Fibroblast of skin of left quadriceps (primary cell): ENCODE measurements at regions not wholly inside any gene's neighbourhood (a gene's known extent, or its start where the extent isn't known, plus 50 kb on each side); places are given as distances from the start of the nearest gene placed in this dataset.
"Not testable (repeated sequence)": the region's sequence is repeated elsewhere in the genome, so short reads cannot be mapped to it uniquely, and the experiment has no call there.

ENCODE experiments used
- DNase-seq, 2 experiments: peaks; one replicate each; pipeline ENCODE4 v3.0.0-alpha.2; 2013; ENCODE audit warnings: low read depth in 2 of 2

DNA sequence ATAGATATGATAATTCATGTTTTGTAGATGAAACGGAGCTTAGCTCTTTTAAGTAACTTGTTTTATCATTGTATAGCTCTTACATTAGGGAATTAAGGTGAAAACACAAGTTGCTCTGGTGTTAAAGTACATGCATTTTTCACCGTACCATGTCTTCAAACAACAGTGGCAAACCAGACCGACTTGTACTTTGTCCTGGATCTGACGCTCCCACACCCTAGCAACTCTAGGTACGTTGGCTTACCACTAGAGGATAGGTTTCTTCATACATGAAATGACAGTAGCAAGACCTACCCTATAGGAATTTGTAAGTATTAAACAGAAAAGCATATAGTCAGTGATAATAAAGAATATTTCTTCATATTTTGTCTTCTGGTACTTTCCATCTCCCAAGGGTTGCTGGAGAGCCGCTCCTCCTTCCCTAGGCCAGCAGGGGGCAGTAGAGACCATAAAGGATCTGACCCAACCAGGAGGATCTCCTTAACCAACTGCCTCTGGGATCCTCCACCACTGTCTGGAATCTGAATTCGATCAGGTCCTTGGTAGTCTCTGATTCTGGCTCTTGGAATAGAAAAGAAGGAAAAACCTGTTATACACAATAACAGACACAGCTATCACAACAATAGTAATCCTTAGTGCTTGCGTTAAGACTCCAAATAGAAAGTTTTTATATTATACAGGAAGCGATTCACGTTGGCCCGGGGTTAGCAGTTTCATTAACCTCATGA, 136.7 kb downstream of the CAVIN4 start:
- peak; percentile 24 to 35 for DNase-seq

DNA sequence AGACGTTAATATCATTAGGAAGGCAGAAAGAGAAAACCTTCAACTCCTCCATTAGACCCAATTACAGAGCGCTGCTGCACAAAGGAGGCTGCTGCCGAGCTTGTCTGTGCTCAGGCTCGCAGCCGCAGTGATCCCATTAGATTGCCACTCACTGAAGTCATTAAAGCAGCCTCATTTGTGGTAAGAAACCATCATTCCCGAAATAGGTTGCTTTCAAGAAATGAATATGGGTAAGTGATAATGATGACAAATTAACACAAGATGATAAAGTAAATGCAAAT, 137.2 kb downstream of the CAVIN4 start:
- no peak for DNase-seq

DNA sequence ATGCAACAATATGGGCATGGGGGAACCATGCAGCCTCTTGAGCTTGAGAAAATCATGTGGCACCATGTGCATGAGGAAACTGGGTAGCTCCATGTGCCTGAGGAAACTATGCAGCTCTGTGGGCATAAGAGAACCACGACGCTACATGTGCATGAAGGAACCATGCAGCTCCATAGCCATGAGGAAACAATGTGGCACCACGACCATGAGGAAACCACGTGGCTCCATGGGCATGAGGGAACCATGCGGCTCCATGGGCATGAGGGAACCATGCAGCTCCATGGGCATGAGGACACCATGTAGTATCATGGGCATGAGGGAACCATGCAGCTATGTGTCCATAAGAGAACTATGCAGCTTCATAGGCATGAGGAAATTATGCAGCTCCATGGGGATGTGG, 140.8 kb downstream of the CAVIN4 start:
- DNase-seq: no peak

DNA sequence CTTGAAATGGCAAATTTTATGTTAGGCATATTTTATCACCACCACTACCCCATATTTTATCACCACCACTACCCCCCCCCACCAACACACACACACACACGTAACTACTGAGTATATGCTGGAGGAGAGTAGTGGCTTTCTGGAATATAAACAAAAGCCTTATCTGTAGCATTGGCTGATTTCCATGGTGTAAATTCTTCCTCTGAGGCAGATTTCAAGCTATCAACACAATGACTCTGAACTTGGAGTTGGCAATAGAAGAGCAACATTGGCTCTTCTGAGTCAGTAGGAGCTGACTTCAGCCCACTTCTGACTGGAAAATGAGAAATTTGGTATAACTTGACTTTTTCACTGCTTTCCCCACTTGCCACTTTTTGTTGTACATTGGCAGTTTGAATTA, 143.0 kb downstream of the CAVIN4 start:
- DNase-seq: peak; percentile 20 to 27

DNA sequence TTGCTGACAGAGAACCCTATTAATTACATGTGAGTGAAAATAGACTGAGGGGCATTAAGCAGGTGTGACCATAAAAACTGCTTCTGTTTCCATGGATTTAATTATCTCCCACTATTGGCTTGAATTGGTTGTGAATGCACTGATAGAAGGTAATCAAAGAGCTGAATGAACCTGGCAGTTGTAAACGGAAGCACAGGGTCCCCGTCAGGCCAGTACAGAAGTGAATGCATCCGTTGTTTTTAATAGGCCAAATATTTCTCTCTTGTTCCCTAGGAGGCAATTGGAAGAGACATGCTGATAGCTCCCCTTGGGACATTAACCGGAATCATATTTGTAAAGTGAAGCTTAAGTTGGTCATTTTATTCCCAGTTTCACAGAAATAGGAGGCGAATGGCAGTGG, 147.0 kb downstream of the CAVIN4 start:
- DNase-seq: no peak

DNA sequence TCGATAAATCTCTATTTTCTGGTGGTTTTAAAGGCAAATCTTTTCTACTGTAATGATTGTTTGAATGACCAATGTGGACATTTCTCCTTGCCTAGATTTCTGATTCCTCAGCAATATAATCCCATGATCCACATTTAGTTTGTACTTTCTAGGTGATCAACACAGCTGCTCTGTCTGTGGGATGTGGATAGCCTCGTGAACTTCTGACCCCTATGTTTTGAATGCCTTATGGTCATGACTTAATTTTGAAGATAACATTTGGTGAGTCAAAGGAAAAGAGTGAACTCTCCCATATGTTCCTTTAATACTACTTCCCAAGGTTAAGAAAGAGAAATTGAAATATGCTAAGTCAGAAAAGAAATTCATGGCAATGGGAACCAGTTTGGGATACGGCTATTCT, 147.5 kb downstream of the CAVIN4 start:
- DNase-seq: no peak

DNA sequence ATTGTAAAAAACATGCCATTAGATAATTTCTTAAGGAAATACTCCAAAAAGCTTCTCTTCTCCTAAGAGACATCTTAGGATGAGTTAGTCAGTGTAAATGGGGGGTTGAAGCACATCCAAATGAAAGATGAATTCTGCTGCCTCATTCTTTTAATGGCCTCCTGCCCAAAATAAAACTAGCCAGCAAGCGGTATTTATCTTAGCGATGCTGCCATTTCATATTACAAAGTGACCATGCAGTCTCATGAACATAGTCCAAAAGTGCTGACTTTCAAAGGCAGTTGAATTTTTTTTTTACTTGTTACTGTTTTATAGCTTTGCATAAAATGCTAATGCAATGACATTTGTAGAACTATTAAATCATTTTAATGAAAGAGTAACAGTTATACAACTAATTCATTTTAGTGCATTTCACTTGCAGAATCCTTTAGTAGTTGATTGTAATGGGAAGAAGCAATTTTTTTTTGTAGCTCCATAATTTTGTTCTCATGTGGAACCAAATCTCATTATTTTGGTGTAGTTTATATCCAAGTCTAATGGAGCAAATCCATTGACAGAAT, 151.5 kb downstream of the CAVIN4 start:
- DNase-seq: no peak

DNA sequence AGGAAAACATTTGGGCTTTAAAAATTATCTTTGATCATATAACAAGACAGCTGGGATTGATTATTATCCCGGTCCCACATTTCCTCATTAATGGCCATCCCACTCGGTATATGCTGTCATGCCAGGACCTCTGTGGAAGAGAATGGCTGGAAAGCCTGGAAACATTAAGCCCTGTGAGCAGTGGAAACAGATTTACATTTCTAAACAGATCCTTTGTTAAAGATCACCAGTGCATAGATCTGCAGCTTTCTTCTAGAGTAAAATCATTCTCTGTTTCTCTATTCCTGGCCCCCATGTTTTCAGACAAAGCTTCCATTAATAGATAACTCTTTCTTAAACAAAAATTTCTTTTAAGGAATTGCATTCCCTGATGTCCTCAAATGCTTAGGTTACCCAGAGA, 152.2 kb downstream of the CAVIN4 start:
- no peak for DNase-seq

DNA sequence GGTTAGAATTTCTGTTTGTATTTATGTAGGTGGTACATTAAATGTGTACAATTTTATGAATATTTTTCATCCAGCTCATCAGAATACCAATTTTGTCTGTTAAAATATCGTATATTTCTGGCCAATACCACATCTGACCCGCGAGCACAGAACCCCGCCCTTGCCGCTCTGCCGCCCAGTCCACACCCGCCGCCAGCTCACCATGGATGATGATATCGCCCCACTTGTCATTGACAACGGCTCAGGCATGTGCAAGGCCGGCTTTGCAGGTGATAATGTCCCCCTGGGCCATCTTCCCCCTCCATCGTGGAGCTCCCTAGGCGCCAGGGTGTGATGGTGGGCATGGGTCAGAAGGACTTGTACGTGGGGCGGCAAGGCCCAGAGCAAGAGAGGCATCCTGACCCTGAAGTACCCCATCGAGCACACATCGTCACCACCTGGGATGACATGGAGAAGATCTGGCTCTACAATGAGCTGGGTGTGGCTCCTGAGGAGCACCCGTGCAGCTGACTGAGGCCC, 153.2 kb downstream of the CAVIN4 start:
- no peak for DNase-seq

DNA sequence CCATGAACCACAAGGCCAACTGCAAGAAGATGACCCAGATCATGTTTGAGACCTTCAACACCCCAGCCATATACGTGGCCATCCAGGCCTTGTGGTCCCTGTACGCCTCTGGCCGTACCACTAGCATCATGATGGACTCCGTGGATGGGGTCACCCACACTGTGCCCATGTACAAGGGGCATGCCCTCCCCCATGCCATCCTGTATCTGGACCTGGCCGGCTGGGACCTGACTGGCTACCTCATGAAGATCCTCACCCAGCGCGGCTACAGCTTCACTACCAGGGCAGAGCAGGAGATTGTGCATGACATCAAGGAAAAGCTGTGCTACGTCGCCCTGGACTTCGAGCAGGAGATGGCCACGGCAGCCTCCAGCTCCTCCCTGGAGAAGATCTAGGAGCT, 153.7 kb downstream of the CAVIN4 start:
- DNase-seq: no peak

DNA sequence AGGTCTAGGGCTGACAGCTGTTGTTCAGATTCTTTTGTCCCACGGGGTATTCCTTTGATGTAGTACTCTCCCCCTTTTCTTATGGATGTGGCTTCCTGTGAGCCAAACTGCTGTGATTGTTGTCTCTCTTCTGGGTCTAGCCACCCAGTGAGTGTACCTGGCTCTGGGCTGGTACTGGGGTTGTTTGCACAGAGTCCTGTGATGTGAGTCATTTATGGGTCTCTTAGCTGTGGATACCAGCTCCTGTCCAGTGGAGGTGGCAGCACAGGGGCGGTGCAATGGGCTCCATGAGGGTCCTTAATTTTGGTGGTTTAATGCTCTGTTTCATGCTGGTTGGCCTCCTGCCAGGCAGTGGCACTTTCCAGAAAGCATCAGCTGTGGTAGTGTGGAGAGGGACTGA, 161.3 kb downstream of the CAVIN4 start:
- DNase-seq: no peak

DNA sequence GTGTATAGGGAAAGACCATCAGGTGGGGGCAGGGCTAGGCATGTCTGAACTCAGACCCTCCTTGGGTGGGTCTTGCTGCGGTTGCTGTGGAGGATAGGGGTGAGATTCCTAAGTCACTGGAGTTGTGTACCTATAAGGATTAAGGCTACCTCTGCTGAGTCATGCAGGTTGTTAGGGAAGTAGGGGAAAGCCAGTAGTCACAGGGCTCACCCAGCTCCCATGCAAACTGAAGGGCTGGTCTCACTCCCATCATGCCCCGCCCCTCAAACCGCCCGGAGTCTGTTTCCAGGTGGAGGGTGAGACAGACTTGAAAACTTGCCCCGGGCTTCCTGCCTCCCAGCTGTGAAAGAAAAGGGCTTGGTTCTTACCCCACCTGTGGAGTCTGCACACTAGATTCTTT, 161.8 kb downstream of the CAVIN4 start:
- DNase-seq: no peak

DNA sequence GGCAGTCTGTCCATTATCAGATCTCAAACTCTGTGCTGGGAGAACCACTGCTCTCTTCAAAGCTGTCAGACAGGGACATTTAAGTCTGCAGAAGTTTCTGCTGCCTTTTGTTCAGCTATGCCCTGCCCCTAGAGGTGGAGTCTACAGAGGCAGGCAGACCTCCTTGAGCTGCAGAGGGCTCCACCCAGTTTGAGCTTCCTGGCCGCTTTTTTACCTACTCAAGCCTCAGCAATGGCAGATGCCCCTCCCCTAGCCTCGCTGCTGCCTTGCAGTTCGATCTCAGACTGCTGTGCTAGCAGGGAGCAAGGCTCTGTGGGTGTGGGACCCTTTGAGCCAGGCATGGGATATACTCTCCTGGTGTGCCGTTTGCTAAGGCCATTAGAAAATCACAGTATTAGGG, 171.1 kb downstream of the CAVIN4 start:
- not testable (repeated sequence) for DNase-seq

DNA sequence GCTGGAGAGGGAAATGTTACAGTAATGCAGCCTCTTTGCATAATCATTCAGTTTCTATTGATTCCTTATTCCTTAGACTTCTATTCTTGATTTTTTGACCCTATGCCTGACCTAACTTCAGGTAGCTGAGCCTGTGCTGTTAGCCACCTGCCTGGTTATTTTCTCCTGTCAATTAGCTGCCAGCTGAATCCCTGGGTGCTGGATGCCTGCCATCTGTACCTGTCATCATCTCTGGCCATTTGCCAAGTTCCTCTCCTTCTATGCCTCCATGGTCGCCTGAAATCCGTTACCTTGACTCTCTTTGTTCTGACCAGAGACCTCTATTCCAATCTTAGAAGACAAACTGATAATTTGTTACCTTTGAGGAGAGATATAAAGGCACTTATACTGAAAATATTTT, 178.3 kb downstream of the CAVIN4 start:
- DNase-seq: no peak

DNA sequence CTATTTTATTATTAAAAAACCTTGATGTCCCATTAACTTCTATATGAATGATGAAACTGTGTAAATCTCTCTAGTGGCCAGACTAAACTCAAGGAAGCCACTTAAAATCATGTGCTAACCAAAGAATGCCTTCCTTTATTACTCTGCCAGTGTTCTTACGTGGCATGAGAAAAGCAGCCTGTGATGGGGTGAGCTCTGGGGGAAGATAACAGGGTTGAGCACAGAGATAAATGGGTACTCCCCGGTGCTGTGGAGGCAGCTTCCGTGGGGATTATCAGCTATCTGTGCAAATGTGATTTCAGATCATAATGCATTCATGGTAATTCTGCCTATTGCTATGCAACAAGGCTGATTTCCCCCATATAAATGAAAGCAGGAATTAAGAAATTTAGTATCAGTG, 181.3 kb downstream of the CAVIN4 start:
- no peak for DNase-seq

DNA sequence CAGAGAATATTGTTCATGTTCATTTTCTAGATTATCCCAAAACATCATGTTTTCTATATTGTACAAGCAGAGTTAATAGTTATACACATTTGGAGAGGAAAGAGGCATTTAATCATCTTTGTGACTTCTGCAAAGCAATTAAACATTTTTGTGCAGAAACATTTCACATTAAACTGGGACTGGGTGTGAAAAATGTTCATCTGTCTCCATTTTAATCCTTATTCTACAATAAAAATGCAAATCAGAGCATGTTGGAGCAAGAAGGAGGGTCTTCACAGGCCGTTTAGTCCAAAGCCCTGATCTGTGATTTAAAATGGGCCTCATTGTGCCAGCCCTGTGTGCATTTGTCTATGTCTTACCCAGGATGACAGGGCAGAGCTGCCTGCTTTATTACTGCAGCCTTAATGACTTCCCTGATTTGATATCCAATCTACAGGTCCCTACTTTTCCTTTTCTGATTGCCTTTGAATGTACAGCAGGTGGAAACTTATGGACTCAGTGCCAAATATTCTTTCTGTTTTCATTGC, 183.5 kb downstream of the CAVIN4 start:
- DNase-seq: no peak

DNA sequence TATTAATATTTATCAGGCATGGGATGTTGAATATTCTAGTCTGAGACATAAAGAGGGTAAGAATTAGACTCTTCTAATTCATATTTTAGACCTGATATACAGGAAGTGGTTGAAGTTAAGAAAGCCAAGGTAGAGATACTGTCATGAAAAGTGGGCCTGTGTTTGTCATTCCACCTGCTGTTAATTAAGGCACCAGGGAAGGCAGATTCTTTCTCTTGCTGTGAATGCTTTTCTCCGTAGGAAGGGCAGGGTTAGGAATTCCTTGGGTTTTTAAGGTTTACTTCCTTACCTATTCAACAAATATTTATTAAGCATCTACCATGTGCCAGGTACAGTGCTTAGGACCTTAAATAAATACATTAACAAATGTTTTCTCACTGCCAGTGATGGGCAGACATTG, 196.4 kb downstream of the CAVIN4 start:
- DNase-seq: no peak

DNA sequence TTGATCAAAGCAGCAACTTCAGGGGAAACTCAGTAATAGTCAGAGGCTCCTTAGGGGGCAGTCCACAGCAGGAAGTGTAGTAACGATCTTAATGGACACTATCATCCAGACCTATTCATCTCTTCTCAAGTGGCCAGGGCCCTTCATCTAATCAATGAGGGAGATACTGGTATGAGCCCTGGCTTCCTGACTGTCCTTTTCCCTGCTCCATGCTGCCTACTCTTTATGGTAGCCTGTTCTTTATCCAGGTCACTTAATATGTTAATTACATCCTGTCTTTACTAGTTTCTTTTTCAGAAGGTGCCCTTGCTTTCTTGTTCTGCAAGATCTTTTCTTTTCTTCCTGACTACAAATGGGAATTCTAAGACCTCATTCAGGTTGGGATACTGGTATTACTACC, 197.1 kb downstream of the CAVIN4 start:
- DNase-seq: no peak

DNA sequence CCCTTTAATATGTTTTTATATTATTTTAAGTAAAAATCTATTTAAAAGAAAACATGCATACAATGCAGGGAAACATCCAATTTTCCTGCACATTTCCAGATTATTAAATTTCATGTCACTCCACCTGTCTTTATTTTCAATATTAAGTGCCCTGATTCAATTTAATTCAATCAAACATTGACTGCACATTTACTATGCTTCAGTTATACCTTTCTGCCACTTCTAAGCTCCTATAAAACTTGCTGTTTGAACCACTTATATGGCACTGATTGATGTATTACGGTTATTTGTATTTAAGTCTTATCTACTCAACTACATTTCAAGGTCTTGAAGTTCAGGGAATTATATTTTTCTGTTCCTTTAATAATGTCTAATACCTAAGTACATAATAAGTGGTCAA, 198.0 kb downstream of the CAVIN4 start:
- DNase-seq: no peak

DNA sequence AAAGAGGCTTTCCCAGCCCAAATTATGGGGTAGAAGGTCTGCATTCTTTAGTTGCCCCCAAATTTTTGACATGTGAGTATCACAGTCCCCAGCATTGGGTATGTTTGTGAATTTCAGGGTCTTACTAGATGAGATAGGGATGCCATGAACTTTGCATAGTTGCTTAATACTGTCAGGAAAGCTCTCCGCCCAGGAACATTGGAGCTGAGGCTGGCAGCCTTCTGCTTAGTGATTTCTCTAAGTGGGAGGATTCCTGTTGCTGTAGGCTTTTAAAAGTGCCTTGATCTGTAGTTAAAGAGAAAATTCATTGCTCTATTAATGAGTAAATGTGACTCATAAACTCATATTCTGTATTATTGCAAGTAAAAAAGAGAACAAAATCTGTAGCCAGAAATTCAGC, 206.9 kb downstream of the CAVIN4 start:
- no peak for DNase-seq

DNA sequence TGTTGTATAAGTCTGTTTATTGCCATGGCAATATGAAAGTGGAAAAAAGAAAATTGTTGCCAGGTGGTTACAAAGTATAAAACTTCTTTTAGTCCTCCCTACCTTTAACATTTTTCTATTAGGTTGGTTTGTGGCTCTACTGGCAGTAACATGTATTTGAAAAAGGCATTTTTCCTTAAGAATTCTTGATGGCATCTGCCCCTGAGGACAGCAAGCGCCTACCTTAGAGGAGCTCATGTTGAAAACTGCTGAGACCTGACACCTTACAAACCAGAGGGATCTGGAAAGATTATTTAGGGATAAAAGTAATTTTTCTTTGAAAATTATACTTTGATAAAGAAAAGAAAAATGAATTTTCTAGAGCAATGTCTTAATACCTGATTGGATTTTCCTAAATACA, 208.1 kb downstream of the CAVIN4 start:
- no peak for DNase-seq

DNA sequence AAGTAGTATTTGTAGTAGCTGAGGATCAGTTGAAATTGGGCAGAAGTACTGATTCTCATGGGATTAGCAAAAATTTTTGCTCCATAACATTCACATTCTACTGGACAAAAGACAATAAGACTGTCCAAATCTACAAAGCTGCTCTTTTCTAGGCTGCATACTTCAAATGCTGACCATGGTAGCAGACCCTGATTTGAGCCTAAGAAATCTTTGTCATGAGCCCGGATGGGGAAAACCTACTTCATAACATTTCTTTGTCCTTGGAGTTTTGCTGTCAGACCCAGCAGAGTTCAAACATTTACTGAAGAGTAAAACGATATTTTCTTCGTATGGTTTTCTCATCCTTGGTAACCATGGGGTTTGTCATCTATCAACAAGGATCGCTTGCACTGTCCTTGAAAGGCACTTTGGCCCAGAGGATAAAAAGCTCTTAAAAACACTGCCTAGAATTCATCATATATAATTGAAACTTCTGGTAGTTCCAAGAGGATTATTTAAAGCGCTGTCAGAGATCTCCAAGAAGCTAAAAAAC, 216.9 kb downstream of the CAVIN4 start:
- DNase-seq: no peak

DNA sequence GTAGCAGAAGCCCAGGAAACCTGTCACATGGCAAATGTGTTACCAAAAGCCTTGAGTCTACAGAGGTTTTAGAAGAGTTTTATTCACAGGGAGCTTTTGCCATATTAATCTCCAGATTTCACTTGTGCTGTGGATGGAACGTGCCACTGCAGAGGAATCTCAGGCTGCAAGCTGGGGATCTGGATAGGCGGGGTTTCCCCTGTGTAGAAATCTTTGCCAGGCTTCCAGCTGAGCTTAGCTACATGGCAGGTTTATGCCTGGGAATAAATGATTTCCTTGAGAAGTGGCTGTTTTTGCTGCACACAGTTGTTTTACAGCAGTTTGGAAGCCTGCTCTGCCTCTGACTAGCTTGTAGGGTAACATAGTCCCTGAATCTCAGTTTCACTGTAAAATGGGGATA, 224.6 kb upstream of the PLPPR1 start:
- DNase-seq: no peak

DNA sequence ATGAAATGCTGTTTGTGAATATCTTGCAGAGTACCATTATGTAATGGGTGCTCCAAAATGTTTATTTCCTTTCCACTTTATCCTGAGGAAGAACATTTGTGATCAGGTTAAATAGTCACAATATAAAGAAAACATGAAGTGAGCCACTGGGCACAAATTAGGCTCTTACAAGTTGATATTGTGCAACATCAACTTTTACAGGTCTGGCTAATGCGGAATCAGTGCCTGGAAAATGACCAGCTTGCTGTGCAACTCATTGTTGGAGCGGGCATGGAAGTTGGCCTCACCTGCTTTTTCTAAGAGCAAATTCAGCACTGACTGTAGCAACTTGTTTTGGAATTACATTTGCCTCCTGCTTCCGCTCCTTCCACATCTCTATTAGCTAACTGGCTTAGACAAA, 216.9 kb upstream of the PLPPR1 start:
- DNase-seq: no peak
